Kidney (tissue), 13 donors: ENCODE measurements at regions not wholly inside any gene's neighbourhood (a gene's known extent, or its start where the extent isn't known, plus 50 kb on each side); places are given as distances from the start of the nearest gene placed in this dataset.

Source experiments
- DNase-seq, 5 donors: peaks; one replicate each; pipeline ENCODE4 v3.0.0-alpha.2; 2013 to 2020
- FAIRE-seq: peaks from 2 replicates; lab custom pipeline; 2012; peaks lifted over from hg19 to GRCh38; lab: Jason Lieb, UNC
- H3K27ac ChIP-seq, 2 donors: one replicate each; pipeline ENCODE4 v1.7.0; 2013; ENCODE audit warnings: low read depth in 2 of 2, low read length in 2 of 2, inconsistent platforms in 1 of 2
- H3K27me3 ChIP-seq: one replicate; pipeline ENCODE4 v1.7.1; 2013; ENCODE audit warnings: low read length, inconsistent platforms; ENCODE audit not compliant: control insufficient read depth, insufficient read depth
- H3K36me3 ChIP-seq, 3 donors: one replicate each; pipeline versions ENCODE4 v1.7.0 to v1.7.1; 2013; ENCODE audit warnings: low read length in 3 of 3, control low read depth in 1 of 3, inconsistent platforms in 1 of 3; ENCODE audit not compliant: insufficient read depth in 3 of 3, control insufficient read depth in 2 of 3
- H3K4me1 ChIP-seq, 3 donors: one replicate each; pipeline versions ENCODE4 v1.7.0 to v1.7.1; 2013; ENCODE audit warnings: low read length in 3 of 3, inconsistent platforms in 1 of 3, low read depth in 1 of 3; ENCODE audit not compliant: control insufficient read depth in 2 of 3, insufficient read depth in 2 of 3
- H3K4me3 ChIP-seq, 3 donors: one replicate each; pipeline versions ENCODE4 v1.7.0 to v1.8.1; 2013; ENCODE audit warnings: low read length in 3 of 3, control low read depth in 1 of 3, inconsistent platforms in 1 of 3
- H3K9ac ChIP-seq, 3 donors: one replicate each; pipeline versions ENCODE4 v1.7.0 to v1.7.1; 2013; ENCODE audit warnings: low read length in 3 of 3, control low read depth in 1 of 3, inconsistent platforms in 1 of 3
- H3K9me3 ChIP-seq, 3 donors: one replicate each; pipeline versions ENCODE4 v1.7.0 to v1.7.1; 2013; ENCODE audit warnings: low read length in 3 of 3, control low read depth in 1 of 3, inconsistent platforms in 1 of 3; ENCODE audit not compliant: control insufficient read depth in 2 of 3, insufficient read depth in 1 of 3
- CTCF ChIP-seq: IDR thresholded peaks from 3 replicates; pipeline ENCODE4 v1.5.1; 2012; ENCODE audit warnings: mild to moderate bottlenecking, moderate library complexity, borderline replicate concordance; ENCODE audit not compliant: insufficient read depth; ENCODE audit errors: extremely low read depth
- intact Hi-C: fragments of 100-400 bp; cut with DNase I; formaldehyde crosslinking; loops from one replicate; pipeline ENCODE4 v1.11.1; 2022
- donor health status: control.
- donor health status: control.
- donor health status: control.
- donor health status: control.
- donor health status: control.
- donor health status: DM: yes; HTN: yes; CAD: no.
- donor health status: Normal renal cell carcinoma (clear cell type).

DNA sequence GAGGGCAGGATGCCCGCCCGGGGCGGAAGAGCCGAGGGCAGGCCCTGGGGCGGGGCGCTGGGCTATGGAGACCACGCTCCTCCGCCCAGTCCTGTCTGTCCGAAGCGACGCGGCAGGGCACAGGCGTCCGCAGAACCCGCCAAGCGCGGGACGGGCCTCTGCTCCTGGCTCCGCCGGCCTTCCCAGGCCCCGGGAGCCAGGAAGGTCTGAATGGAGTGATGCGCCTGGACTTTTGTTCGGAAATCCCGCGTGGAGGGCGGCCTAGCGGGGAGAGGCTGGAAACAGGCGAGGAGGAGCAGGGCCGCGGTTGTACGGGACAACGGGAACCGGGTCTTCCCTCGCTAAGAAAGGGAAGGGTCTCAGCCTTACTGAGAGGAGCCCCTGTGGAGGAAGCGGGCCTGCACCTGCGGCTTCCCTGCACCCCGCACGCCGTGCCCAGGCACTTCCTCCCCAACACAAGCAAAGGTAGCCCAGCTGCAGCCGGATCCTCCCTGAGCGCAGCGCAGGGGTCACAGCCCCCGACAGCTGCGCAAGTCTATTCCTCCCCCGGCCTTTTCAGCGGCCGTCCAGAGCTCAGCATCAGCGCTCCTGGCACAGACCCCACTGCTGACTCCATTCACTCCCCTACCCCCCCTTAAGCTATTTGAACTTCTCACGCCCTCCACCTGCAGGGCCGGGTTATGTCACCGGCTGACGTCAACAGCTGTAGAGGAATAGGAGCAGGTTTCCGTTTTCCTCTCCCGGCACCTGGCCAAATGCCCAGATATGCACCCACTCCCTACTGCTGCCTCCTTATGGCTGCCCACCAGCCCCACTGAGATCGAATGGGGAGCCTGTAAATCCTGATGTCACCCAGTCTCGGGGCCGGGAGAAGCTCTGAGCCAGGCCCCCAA is 143.2 kb upstream of the RET start:
- H3K9me3 ChIP-seq: no peaks in the 10 kb centered on the region
- DNase-seq (peak in 4 of 5 donors; percentile 77 to 91 (median 86)), FAIRE-seq (no peak)
- intact Hi-C loops: no loop called here
- TF ChIP-seq CTCF: no peak
- no peak overlapping the region for H3K4me3 ChIP-seq
- no peak overlapping the region for H3K27ac ChIP-seq
- H3K9ac ChIP-seq: no peak overlapping the region
- no peaks in the 10 kb centered on the region for H3K27me3 ChIP-seq
- H3K4me1 ChIP-seq: peaks cover 0 to 8% (median 0%) of the 10 kb centered on the region in 3 donors
- H3K36me3 ChIP-seq: no peaks in the 10 kb centered on the region

DNA sequence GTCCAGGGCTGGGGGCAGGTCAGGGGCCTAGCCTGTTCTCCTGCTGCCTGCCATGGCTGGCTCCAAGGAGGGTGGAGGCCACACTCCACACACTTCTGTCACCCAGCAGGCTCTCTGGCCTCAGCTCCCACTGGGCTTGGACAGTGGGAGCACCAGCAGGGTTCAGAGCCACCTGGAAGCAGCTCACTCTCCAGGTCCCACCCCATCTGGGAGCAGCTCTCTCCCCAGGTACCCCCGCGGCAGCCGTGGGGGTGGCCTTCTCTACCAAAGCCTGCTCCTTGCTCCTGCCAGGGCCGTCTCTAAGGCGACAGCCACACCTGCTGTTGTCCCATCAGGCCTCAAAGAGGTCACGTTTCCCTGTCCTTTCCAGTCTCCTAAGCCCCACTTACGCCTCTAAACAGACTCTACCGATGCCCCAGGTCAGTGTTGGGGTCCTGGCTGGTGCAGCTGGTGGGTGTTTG is 142.5 kb upstream of the RET start:
- Histone ChIP-seq H3K4me1 (peaks cover 0 to 8% (median 0%) of the 10 kb centered on the region in 3 donors), H3K4me3 (no peak overlapping the region), H3K27me3 (no peaks in the 10 kb centered on the region), H3K36me3 (no peaks in the 10 kb centered on the region), H3K9me3 (no peaks in the 10 kb centered on the region), H3K27ac (no peak overlapping the region), H3K9ac (no peak overlapping the region)
- FAIRE-seq: no peak
- DNase-seq: peak in 2 of 5 donors; percentile 50 to 57
- intact Hi-C loops: no loop called here
- TF ChIP-seq CTCF: no peak

- intact Hi-C loops: no loop called here
- no peak overlapping the region for H3K9ac ChIP-seq
- DNase-seq (peak in 1 of 5 donors; percentile 8), FAIRE-seq (no peak)
- H3K4me1 ChIP-seq: peaks cover 0 to 8% (median 0%) of the 10 kb centered on the region in 3 donors
- no peak overlapping the region for H3K4me3 ChIP-seq
- H3K27ac ChIP-seq: no peak overlapping the region
- H3K27me3 ChIP-seq: no peaks in the 10 kb centered on the region
- no peaks in the 10 kb centered on the region for H3K36me3 ChIP-seq
- TF ChIP-seq CTCF: no peak
- H3K9me3 ChIP-seq: no peaks in the 10 kb centered on the region
Measured at GRCh38 chr10:42934842-42935241, 142.0 kb upstream of the RET start.
